B cell (primary cell): ENCODE measurements at regions not wholly inside any gene's neighbourhood (a gene's known extent, or its start where the extent isn't known, plus 50 kb on each side); places are given as distances from the start of the nearest gene placed in this dataset.

ENCODE experiments used
- ATAC-seq: fragments of 200-7000 bp; cut with Tn5 transposase; one replicate; pipeline ENCODE4 v1.10.0; 2021; ENCODE audit warnings: low read depth, mild to moderate bottlenecking, moderate number of reproducible peaks, moderate library complexity
- CTCF ChIA-PET: fragments of 350-600 bp; sonication (Branson Sonifier 250); formaldehyde crosslinking; loops from one replicate; lab custom pipeline; 2021; ENCODE audit warnings: antibody characterized with exemption, inconsistent platforms; lab: Charles Lee
- POLR2A ChIA-PET: fragments of 350-600 bp; sonication (Branson Sonifier 250); formaldehyde crosslinking; loops from one replicate; lab custom pipeline; 2021; ENCODE audit warnings: antibody characterized with exemption; lab: Charles Lee
- DNase-seq: peaks from one replicate; pipeline ENCODE4 v3.0.0; 2013
- H2AFZ ChIP-seq: 2 replicates; pipeline ENCODE4 v1.6.1; 2012; ENCODE audit warnings: mild to moderate bottlenecking, low read depth, low read length; ENCODE audit not compliant: insufficient read depth, poor library complexity, severe bottlenecking
- H3K27ac ChIP-seq, 2 donors: 1 replicate in 1 of 2; 2 replicates in 1 of 2; pipeline ENCODE4 v1.5.1; 2012 to 2013; ENCODE audit warnings: low read length in 2 of 2, mild to moderate bottlenecking in 2 of 2, moderate library complexity in 1 of 2
- H3K27me3 ChIP-seq, 4 experiments: fragments of 200-600 bp in 1 of 4; sonication (generic) in 1 of 4; replicated peaks in 1 of 4; 1 replicate in 2 of 4; 2 replicates in 2 of 4; pipeline versions ENCODE4 v1.6.1 to v1.7.0; 2013 to 2016; ENCODE audit warnings: low read length in 3 of 4, mild to moderate bottlenecking in 2 of 4, mixed read lengths in 1 of 4, moderate library complexity in 1 of 4; ENCODE audit not compliant: insufficient read depth in 4 of 4, control insufficient read depth in 3 of 4; ENCODE audit errors: control extremely low read depth in 1 of 4
- H3K36me3 ChIP-seq, 2 experiments: replicated peaks in 1 of 2; 1 replicate in 1 of 2; 2 replicates in 1 of 2; pipeline versions ENCODE4 v1.6.1 to v1.7.1; 2013; ENCODE audit warnings: low read length in 1 of 2; ENCODE audit not compliant: insufficient read depth in 2 of 2, control insufficient read depth in 1 of 2; ENCODE audit errors: control extremely low read depth in 1 of 2, extremely low read depth in 1 of 2
- H3K4me1 ChIP-seq, 2 donors: fragments of 200-600 bp in 1 of 2; sonication (generic) in 1 of 2; 1 replicate in 1 of 2; 2 replicates in 1 of 2; pipeline versions ENCODE4 v1.5.1 to v1.6.1; 2013 to 2017; ENCODE audit warnings: low read length in 2 of 2; ENCODE audit not compliant: control insufficient read depth in 2 of 2, insufficient read depth in 2 of 2
- H3K4me2 ChIP-seq: replicated peaks from 2 replicates; pipeline ENCODE3; 2012; ENCODE audit warnings: mild to moderate bottlenecking, low read depth, low read length; ENCODE audit not compliant: poor library complexity, severe bottlenecking
- H3K4me3 ChIP-seq, 5 experiments: fragments of 200-600 bp in 1 of 5; sonication (generic) in 1 of 5; 1 replicate in 3 of 5; 2 replicates in 2 of 5; pipeline versions ENCODE4 v1.5.1 to v1.7.0; 2011 to 2016; ENCODE audit warnings: low read length in 4 of 5, mild to moderate bottlenecking in 4 of 5, low read depth in 2 of 5, control low read depth in 1 of 5, moderate library complexity in 1 of 5; ENCODE audit not compliant: insufficient read depth in 1 of 5; ENCODE audit errors: control extremely low read depth in 1 of 5, extremely low read depth in 1 of 5
- H3K79me2 ChIP-seq: fragments of 200-600 bp; sonication (generic); one replicate; pipeline ENCODE4 v1.6.0; 2016; ENCODE audit warnings: low read length; ENCODE audit not compliant: control insufficient read depth, insufficient read depth
- H3K9ac ChIP-seq: fragments of 200-600 bp; sonication (generic); 2 replicates; pipeline ENCODE4 v1.6.1; 2017; ENCODE audit warnings: mild to moderate bottlenecking, low read length, moderate library complexity
- H3K9me3 ChIP-seq, 3 donors: one replicate each; pipeline versions ENCODE4 v1.6.1 to v1.7.1; 2013; ENCODE audit warnings: low read length in 2 of 3; ENCODE audit not compliant: control insufficient read depth in 2 of 3, insufficient read depth in 1 of 3; ENCODE audit errors: control extremely low read depth in 1 of 3
- H4K20me1 ChIP-seq: 2 replicates; pipeline ENCODE4 v1.6.0; 2012; ENCODE audit warnings: mild to moderate bottlenecking, low read length; ENCODE audit not compliant: insufficient read depth, control insufficient read depth, poor library complexity, severe bottlenecking
- H3K27ac Mint-ChIP-seq: one replicate; pipeline ENCODE4 v1.8.0; 2021; ENCODE audit warnings: mixed read lengths
- H3K27me3 Mint-ChIP-seq: one replicate; pipeline ENCODE4 v1.8.0; 2021; ENCODE audit warnings: mixed read lengths
- H3K4me1 Mint-ChIP-seq: one replicate; pipeline ENCODE4 v1.8.0; 2021; ENCODE audit warnings: mixed read lengths
- H3K4me3 Mint-ChIP-seq: one replicate; pipeline ENCODE4 v1.8.0; 2021; ENCODE audit warnings: mixed read lengths
- H3K9me3 Mint-ChIP-seq: one replicate; pipeline ENCODE4 v1.8.0; 2022; ENCODE audit warnings: mixed read lengths; ENCODE audit not compliant: insufficient read depth
- EZH2 ChIP-seq: IDR thresholded peaks from 2 replicates; pipeline ENCODE4 v1.6.1; 2012; ENCODE audit warnings: borderline replicate concordance, low read depth, mild to moderate bottlenecking, moderate library complexity, low read length; ENCODE audit not compliant: insufficient read depth, poor library complexity, severe bottlenecking
- WGBS: methylation state at CpG from one replicate; pipeline ENCODE4 v1.1.5; 2013; ENCODE audit warnings: missing lambda C conversion rate; ENCODE audit not compliant: insufficient coverage; 5-methylcytosine and 5-hydroxymethylcytosine counted together
- intact Hi-C: fragments of 100-400 bp; cut with micrococcal nuclease; formaldehyde crosslinking; loops from one replicate; pipeline ENCODE4 v1.10.0; 2022
- TF ChIP-seq, protein P1 (sequence below): fragments of 200-600 bp; IDR thresholded peaks from one replicate; pipeline ENCODE4 v1.8.0; 2022; ENCODE audit warnings: antibody characterized with exemption, mild to moderate bottlenecking

DNA sequence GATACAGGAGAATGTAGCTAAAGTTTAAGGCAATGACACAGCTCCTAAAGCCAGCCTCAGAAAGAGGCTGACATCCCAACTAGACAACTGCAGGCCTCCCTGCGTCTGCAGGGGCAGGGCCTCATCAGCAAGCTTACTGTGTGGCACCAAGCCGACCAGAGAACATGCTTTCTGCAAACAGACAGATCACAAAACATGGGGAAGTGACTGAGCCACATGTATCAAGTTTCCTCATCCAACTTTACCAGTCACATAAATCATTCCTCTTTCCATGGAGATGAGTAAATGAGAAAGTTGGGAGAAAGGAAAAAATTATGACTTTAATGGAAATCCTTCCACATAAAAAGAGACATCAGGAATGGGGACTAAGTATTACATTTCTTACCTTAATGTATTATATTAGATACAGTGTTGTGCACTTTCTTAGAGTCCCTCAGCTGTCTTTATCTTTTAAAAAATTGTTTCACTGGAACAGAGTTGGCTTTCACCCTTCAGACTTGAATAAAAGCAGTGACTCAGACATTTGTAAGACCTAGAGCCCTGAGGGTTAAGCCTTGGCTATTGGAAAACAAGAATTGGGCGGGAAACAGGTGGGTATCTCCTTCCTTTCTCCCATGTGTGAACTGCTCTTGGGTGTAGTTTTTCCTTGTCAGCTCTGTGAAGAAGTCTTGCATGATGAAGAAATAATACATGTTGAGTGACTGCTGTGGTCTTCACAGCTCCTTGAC, 305.7 kb upstream of the SNX7 start:
- no peak overlapping the region for H3K4me3 Mint-ChIP-seq
- H3K4me1 Mint-ChIP-seq, result no peaks in the 10 kb centered on the region
- H2AFZ ChIP-seq, result no peak overlapping the region
- no peak overlapping the region for H3K4me2 ChIP-seq
- no peak for DNase-seq
- H3K27ac ChIP-seq, result no peak overlapping the region
- 70% methylated on average over 3 of the region's 3 CpGs for WGBS
- no peaks in the 10 kb centered on the region for H4K20me1 ChIP-seq
- H3K36me3 ChIP-seq, result no peaks in the 10 kb centered on the region
- CTCF ChIA-PET, result no interaction called here
- no peak overlapping the region for H3K27ac Mint-ChIP-seq
- no peaks in the 10 kb centered on the region for H3K27me3 Mint-ChIP-seq
- no peak overlapping the region for H3K9ac ChIP-seq
- no peaks in the 10 kb centered on the region for H3K27me3 ChIP-seq
- ATAC-seq, result no peak
- POLR2A ChIA-PET, result no interaction called here
- H3K4me1 ChIP-seq, result no peaks in the 10 kb centered on the region
- TF ChIP-seq, protein P1, sequence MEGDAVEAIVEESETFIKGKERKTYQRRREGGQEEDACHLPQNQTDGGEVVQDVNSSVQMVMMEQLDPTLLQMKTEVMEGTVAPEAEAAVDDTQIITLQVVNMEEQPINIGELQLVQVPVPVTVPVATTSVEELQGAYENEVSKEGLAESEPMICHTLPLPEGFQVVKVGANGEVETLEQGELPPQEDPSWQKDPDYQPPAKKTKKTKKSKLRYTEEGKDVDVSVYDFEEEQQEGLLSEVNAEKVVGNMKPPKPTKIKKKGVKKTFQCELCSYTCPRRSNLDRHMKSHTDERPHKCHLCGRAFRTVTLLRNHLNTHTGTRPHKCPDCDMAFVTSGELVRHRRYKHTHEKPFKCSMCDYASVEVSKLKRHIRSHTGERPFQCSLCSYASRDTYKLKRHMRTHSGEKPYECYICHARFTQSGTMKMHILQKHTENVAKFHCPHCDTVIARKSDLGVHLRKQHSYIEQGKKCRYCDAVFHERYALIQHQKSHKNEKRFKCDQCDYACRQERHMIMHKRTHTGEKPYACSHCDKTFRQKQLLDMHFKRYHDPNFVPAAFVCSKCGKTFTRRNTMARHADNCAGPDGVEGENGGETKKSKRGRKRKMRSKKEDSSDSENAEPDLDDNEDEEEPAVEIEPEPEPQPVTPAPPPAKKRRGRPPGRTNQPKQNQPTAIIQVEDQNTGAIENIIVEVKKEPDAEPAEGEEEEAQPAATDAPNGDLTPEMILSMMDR, result no peak
- TF ChIP-seq EZH2, result no peak
- no peaks in the 10 kb centered on the region for H3K9me3 Mint-ChIP-seq
- intact Hi-C loops, result no loop called here
- H3K9me3 ChIP-seq, result peaks cover 0 to 3% (median 0%) of the 10 kb centered on the region in 3 donors
- no peak overlapping the region for H3K4me3 ChIP-seq
- H3K79me2 ChIP-seq, result no peaks in the 10 kb centered on the region

DNA sequence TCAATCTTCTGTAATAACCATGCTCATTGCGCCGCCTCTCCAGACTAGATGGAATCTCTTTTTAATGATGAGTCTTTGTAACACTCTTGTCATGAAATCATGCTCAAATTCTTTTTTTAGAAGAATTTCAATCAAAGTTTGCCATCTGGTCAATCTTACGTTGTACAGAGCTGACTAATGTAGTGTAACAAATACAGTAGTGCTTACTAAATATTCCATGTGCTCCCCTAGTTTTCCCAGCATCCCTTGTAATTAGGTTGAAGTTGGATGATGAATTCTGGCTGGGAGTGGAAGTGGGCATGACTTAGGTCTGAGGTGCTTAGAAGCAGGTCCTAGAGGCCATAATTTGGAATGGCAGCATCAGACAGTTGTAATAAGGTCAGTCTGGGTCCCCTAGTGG, 309.1 kb upstream of the SNX7 start:
- POLR2A ChIA-PET, result no interaction called here
- H2AFZ ChIP-seq, result no peak overlapping the region

More for the DNA sequence above, 309.1 kb upstream of the SNX7 start:
- DNase-seq (no peak), ATAC-seq (no peak)
- H3K27ac ChIP-seq, result no peak overlapping the region
- Mint-ChIP-seq H3K4me1 (no peaks in the 10 kb centered on the region), H3K27me3 (no peaks in the 10 kb centered on the region), H3K4me3 (no peak overlapping the region), H3K9me3 (no peaks in the 10 kb centered on the region), H3K27ac (no peak overlapping the region)
- intact Hi-C loops, result no loop called here
- no peak overlapping the region for H3K4me2 ChIP-seq
- H3K4me1 ChIP-seq, result no peaks in the 10 kb centered on the region
- CTCF ChIA-PET, result no interaction called here
- H3K4me3 ChIP-seq, result no peak overlapping the region
- no peaks in the 10 kb centered on the region for H3K9me3 ChIP-seq
- H3K27me3 ChIP-seq, result no peaks in the 10 kb centered on the region
- H3K9ac ChIP-seq, result no peak overlapping the region
- TF ChIP-seq, protein P1, result no peak
- TF ChIP-seq EZH2, result no peak
- H4K20me1 ChIP-seq, result no peaks in the 10 kb centered on the region
- no peaks in the 10 kb centered on the region for H3K79me2 ChIP-seq
- WGBS, result no CpG with 5 or more reads among the region's 3 CpGs
- H3K36me3 ChIP-seq, result no peaks in the 10 kb centered on the region
